LNCaP clone FGC (cell line): ENCODE measurements at regions not wholly inside any gene's neighbourhood (a gene's known extent, or its start where the extent isn't known, plus 50 kb on each side); places are given as distances from the start of the nearest gene placed in this dataset.

Experiments
- DNase-seq: peaks from one replicate; pipeline ENCODE4 v3.0.0-alpha.2; 2011; ENCODE audit warnings: low read depth
- H3K4me3 ChIP-seq: 2 replicates; pipeline ENCODE4 v1.5.1; 2011; ENCODE audit warnings: mild to moderate bottlenecking, low read depth, low read length, control low read depth
- CTCF ChIP-seq: IDR thresholded peaks from 2 replicates; pipeline ENCODE4 v1.5.1; 2012; ENCODE audit warnings: mild to moderate bottlenecking; ENCODE audit not compliant: control insufficient read depth, insufficient read depth; ENCODE audit errors: extremely low read depth

GRCh38 chr12:65540140-65540539, 261.7 kb downstream of the MSRB3 start:
- no peak for TF ChIP-seq CTCF
- no peak overlapping the region for H3K4me3 ChIP-seq
- no peak for DNase-seq

GRCh38 chr12:65546528-65546927, 268.0 kb downstream of the MSRB3 start:
- no peak for DNase-seq
- H3K4me3 ChIP-seq: no peak overlapping the region
- no peak for TF ChIP-seq CTCF

DNA sequence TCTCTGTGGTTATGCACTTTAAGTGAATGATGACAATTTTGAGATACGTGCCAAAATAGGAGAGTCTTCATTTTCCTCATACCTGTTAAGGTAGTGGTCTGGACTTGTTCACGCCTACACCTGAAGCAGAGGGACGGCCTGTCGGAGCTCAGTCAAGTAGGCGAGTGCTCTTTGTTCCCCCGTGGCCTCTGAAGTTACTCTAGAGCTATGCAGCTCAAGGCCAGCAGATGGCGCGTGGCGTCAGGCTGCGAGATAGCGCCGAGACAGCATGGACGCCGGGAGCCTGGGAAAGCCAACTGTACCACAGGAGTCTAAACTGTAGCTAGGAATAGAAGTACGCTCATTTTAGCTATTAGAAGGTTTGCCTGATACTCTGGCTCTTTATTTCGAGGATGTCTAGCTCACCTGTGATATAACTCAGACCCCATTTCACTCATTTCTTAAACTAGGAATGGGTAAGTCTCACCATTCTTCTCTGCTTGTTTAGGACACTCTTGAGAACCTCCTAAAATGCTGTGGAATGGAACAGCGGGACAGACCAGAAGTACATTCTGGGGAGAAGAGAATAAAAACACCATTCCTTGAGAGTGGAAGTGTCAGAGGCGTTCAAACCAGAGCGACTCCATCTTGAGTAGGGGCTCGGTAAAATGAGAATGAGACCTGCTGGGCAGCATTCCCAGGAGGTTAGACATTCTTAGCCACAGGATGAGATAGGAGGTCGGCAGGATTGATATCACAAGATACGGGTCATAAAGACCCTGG, 267.4 kb upstream of the HMGA2 start:
- peak; percentile 26 for DNase-seq
- no peak overlapping the region for H3K4me3 ChIP-seq
- peak; percentile 98 for TF ChIP-seq CTCF

- H3K4me3 ChIP-seq: no peak overlapping the region
- no peak for DNase-seq
- no peak for TF ChIP-seq CTCF
Observed at GRCh38 chr12:65557438-65558181, 266.7 kb upstream of the HMGA2 start.

DNA sequence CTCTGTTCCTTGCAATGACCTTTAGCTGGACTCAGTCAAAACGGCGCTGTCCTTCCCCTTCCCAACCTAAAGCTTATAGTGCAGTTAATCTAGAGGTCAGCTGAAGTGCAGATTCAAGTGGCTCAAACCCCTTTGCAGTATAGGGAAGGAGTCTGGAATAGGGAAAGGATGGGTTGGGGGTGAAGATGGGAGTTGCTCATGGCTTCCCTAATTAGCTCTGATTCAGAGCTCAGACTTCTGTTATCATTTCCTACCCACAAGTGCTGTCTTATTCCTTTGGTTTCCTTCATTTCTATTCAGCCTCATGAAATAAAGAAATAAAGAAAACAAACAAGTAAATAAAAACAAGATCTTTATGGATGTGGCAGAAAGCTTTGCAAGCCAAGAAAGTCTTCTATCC, 264.0 kb upstream of the HMGA2 start:
- H3K4me3 ChIP-seq: no peak overlapping the region
- no peak for TF ChIP-seq CTCF
- no peak for DNase-seq

GRCh38 chr12:65561798-65562382, 262.4 kb upstream of the HMGA2 start:
- no peak for TF ChIP-seq CTCF
- no peak for DNase-seq
- H3K4me3 ChIP-seq: no peak overlapping the region
